ENCODE measurements at regions not wholly inside any gene's neighbourhood (a gene's known extent, or its start where the extent isn't known, plus 50 kb on each side); places are given as distances from the start of the nearest gene placed in this dataset.

DNA sequence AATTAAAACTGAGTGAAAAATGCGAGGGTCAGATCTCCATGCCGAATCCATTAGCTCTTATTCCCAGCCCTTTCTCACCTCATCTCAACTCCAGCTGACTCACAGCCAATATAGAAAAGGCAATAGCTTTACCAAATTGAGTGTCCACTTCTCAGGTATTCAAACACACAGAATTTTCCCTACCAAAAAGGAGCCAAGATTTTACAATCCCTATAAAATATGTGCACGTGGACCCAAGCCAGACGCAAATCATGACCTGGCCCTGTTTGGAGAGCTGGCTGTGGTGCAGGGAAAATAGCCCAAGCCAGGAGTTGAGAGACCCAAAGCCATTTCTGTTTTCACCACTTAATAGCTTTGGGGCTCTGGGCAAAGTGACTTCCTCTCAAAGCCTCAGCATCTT, 379.7 kb upstream of the AUTS2 start:
- CTCF ChIA-PET = no interaction called here
- TF ChIP-seq, protein P1, sequence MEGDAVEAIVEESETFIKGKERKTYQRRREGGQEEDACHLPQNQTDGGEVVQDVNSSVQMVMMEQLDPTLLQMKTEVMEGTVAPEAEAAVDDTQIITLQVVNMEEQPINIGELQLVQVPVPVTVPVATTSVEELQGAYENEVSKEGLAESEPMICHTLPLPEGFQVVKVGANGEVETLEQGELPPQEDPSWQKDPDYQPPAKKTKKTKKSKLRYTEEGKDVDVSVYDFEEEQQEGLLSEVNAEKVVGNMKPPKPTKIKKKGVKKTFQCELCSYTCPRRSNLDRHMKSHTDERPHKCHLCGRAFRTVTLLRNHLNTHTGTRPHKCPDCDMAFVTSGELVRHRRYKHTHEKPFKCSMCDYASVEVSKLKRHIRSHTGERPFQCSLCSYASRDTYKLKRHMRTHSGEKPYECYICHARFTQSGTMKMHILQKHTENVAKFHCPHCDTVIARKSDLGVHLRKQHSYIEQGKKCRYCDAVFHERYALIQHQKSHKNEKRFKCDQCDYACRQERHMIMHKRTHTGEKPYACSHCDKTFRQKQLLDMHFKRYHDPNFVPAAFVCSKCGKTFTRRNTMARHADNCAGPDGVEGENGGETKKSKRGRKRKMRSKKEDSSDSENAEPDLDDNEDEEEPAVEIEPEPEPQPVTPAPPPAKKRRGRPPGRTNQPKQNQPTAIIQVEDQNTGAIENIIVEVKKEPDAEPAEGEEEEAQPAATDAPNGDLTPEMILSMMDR (IDR thresholded peaks at IDR 0.05; ENCODE audit: insufficient read depth, low read length, missing control alignments) = no peak
- DNase-seq (ENCODE audit: low read depth, low spot score) = no peak
- no peak overlapping the region for H3K4me3 ChIP-seq (ENCODE audit: low read depth, low read length)
- POLR2A ChIA-PET = no interaction called here

DNA sequence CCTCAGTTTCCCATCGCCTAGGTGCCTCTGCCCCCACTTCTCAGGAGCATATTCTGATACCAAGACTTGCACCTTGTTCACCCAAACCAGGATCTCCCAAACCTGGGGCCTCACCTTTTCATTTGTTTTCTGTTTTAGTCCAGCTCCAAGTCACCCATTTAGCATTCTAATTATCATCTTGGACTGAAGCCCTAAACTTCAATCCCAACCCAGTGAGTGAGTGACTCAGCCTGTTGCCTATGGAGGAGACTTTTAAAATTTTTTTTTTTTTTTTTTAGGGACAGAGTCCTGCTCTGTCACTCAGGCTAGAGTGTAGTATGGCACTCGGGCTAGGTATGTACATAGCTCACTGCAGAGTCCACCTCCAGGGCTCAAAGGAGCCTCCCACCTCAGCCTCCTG, 378.9 kb upstream of the AUTS2 start:
- TF ChIP-seq, protein P1 (IDR thresholded peaks at IDR 0.05; ENCODE audit: insufficient read depth, low read length, missing control alignments) = no peak
- DNase-seq (ENCODE audit: low read depth, low spot score) = no peak
- CTCF ChIA-PET = no interaction called here
- no peak overlapping the region for H3K4me3 ChIP-seq (ENCODE audit: low read depth, low read length)
- POLR2A ChIA-PET = no interaction called here

- ChIA-PET POLR2A (no interaction called here), CTCF (no interaction called here)
- no peak overlapping the region for H3K4me3 ChIP-seq (ENCODE audit: low read depth, low read length)
- TF ChIP-seq, protein P1 (IDR thresholded peaks at IDR 0.05; ENCODE audit: insufficient read depth, low read length, missing control alignments) = no peak
- DNase-seq (ENCODE audit: low read depth, low spot score) = no peak
Measured at GRCh38 chr7:69225259-69225943, 372.9 kb upstream of the AUTS2 start.

- TF ChIP-seq, protein P1 (IDR thresholded peaks at IDR 0.05; ENCODE audit: insufficient read depth, low read length, missing control alignments) = no peak
- ChIA-PET POLR2A (no interaction called here), CTCF (no interaction called here)
- no peak for DNase-seq (ENCODE audit: low read depth, low spot score)
- H3K4me3 ChIP-seq (ENCODE audit: low read depth, low read length) = no peak overlapping the region
Measured at GRCh38 chr7:69228212-69228811, 370.0 kb upstream of the AUTS2 start.

DNA sequence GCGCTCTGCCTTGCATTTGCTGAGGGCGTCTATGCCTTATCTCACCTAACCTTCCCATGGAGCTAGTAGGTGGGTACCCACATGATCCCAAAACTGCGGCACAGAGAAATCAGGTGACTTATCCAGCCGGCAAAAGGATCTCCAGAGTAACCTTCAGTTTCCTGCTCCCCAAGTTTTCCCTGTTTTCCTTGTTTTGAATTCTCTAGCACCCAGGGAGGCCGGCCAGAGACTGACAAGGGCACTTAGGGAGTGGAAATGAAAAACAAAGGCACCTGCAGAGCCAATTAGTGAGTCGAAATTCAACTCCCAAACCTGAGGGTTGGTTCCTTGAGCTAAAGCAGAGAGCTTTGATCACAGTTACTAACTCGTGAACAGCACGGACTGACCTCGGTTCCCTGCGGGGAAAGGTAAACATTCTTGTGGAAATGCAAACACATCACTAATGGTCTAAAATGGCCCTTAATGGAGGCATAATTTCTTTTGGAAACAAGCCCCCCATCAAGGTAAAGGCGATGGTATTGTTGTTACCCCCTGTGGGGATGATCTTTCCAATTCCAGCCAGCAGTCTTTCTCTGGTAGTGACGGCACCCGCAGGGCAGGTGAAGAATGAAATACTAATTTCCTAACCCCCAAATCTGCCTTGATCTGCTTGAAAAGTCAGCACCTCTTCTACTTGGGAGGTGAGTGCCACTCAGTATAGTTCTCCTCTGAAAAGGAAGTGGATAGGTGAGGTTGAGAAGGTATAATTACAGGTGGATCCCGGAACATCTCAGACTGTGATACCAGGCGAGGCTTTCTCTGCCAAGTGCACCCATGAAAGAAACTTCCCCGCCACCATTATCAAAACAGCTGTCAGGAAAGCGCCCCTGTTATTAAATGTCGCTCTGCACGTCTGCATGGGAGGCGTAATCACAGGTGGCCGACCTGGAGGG, 365.6 kb upstream of the AUTS2 start:
- POLR2A ChIA-PET = no interaction called here
- no peak overlapping the region for H3K4me3 ChIP-seq (ENCODE audit: low read depth, low read length)
- DNase-seq (ENCODE audit: low read depth, low spot score) = no peak
- TF ChIP-seq, protein P1 (IDR thresholded peaks at IDR 0.05; ENCODE audit: insufficient read depth, low read length, missing control alignments) = no peak
- CTCF ChIA-PET = no interaction called here

- POLR2A ChIA-PET = no interaction called here
- CTCF ChIA-PET = interaction anchor here (0.6 kb wide), 1 partner anchor 241 kb away, joined by 3 read pairs; no protein-coding TSS in a partner anchor
- DNase-seq (ENCODE audit: low read depth, low spot score) = no peak
- H3K4me3 ChIP-seq (ENCODE audit: low read depth, low read length) = no peak overlapping the region
- TF ChIP-seq, protein P1 (IDR thresholded peaks at IDR 0.05; ENCODE audit: insufficient read depth, low read length, missing control alignments) = no peak
Measured at GRCh38 chr7:69237541-69237940, 360.7 kb upstream of the AUTS2 start.
